ENCODE measurements at regions not wholly inside any gene's neighbourhood (a gene's known extent, or its start where the extent isn't known, plus 50 kb on each side); places are given as distances from the start of the nearest gene placed in this dataset.
"Not testable (repeated sequence)": the region's sequence is repeated elsewhere in the genome, so short reads cannot be mapped to it uniquely, and the experiment has no call there.

- H3K4me1 ChIP-seq (ENCODE audit: control insufficient read depth, extremely low read depth, insufficient read depth, low read length): no peaks in the 10 kb centered on the region
- no peak overlapping the region for H2AFZ ChIP-seq (ENCODE audit: low read length)
- no peak overlapping the region for H3K4me2 ChIP-seq (ENCODE audit: extremely low read depth, insufficient read depth, low read length)
- TF ChIP-seq EZH2 (IDR thresholded peaks at IDR 0.05; ENCODE audit: low read length, missing control alignments) (no peak), CTCF (conservative IDR thresholded peaks at IDR 0.05 in 1 of 2, IDR thresholded peaks at IDR 0.05 in 1 of 2; ENCODE audit: low read depth in 1 of 2, low read length in 2 of 2) (no peak)
- H3K36me3 ChIP-seq (ENCODE audit: control insufficient read depth, insufficient read depth, low read length): no peaks in the 10 kb centered on the region
- DNase-seq (ENCODE audit: low read depth in 2 of 2): no peak
- H3K27me3 ChIP-seq (ENCODE audit: control insufficient read depth, insufficient read depth, low read length): no peaks in the 10 kb centered on the region
- peaks cover 2% of the 10 kb centered on the region for H3K9me3 ChIP-seq (ENCODE audit: control insufficient read depth, insufficient read depth, low read depth, low read length)
- H3K79me2 ChIP-seq (ENCODE audit: control insufficient read depth, insufficient read depth, low read length): no peaks in the 10 kb centered on the region
- no peaks in the 10 kb centered on the region for H4K20me1 ChIP-seq (ENCODE audit: control insufficient read depth, extremely low read depth, insufficient read depth, low read length)
- no peak overlapping the region for H3K4me3 ChIP-seq (replicated peaks in 1 of 4; ENCODE audit: control extremely low read depth in 1 of 4, insufficient read depth in 1 of 4, low read depth in 3 of 4, low read length in 4 of 4)
- H3K9ac ChIP-seq (ENCODE audit: insufficient read depth, low read length): no peak overlapping the region
- no peak overlapping the region for H3K27ac ChIP-seq (ENCODE audit: insufficient read depth, low read length)
Observed at GRCh38 chr13:18233783-18234299, 947.8 kb downstream of the TUBA3C start.

- no peak overlapping the region for H3K27ac ChIP-seq (ENCODE audit: insufficient read depth, low read length)
- H3K9me3 ChIP-seq (ENCODE audit: control insufficient read depth, insufficient read depth, low read depth, low read length): peaks cover 2% of the 10 kb centered on the region
- TF ChIP-seq CTCF (conservative IDR thresholded peaks at IDR 0.05 in 1 of 2, IDR thresholded peaks at IDR 0.05 in 1 of 2; ENCODE audit: low read depth in 1 of 2, low read length in 2 of 2): no peak
- TF ChIP-seq EZH2 (IDR thresholded peaks at IDR 0.05; ENCODE audit: low read length, missing control alignments): no peak
- H4K20me1 ChIP-seq (ENCODE audit: control insufficient read depth, extremely low read depth, insufficient read depth, low read length): no peaks in the 10 kb centered on the region
- no peaks in the 10 kb centered on the region for H3K79me2 ChIP-seq (ENCODE audit: control insufficient read depth, insufficient read depth, low read length)
- H2AFZ ChIP-seq (ENCODE audit: low read length): no peak overlapping the region
- no peak overlapping the region for H3K4me2 ChIP-seq (ENCODE audit: extremely low read depth, insufficient read depth, low read length)
- no peak for DNase-seq (ENCODE audit: low read depth in 2 of 2)
- H3K4me1 ChIP-seq (ENCODE audit: control insufficient read depth, extremely low read depth, insufficient read depth, low read length): no peaks in the 10 kb centered on the region
- H3K27me3 ChIP-seq (ENCODE audit: control insufficient read depth, insufficient read depth, low read length): no peaks in the 10 kb centered on the region
- no peak overlapping the region for H3K4me3 ChIP-seq (replicated peaks in 1 of 4; ENCODE audit: control extremely low read depth in 1 of 4, insufficient read depth in 1 of 4, low read depth in 3 of 4, low read length in 4 of 4)
- H3K9ac ChIP-seq (ENCODE audit: insufficient read depth, low read length): no peak overlapping the region
- no peaks in the 10 kb centered on the region for H3K36me3 ChIP-seq (ENCODE audit: control insufficient read depth, insufficient read depth, low read length)
Observed at GRCh38 chr13:18232994-18233782, 948.4 kb downstream of the TUBA3C start.

GRCh38 chr13:18232298-18232993, 949.2 kb downstream of the TUBA3C start:
- no peaks in the 10 kb centered on the region for H4K20me1 ChIP-seq (ENCODE audit: control insufficient read depth, extremely low read depth, insufficient read depth, low read length)
- H3K9ac ChIP-seq (ENCODE audit: insufficient read depth, low read length): no peak overlapping the region
- no peaks in the 10 kb centered on the region for H3K36me3 ChIP-seq (ENCODE audit: control insufficient read depth, insufficient read depth, low read length)
- no peaks in the 10 kb centered on the region for H3K79me2 ChIP-seq (ENCODE audit: control insufficient read depth, insufficient read depth, low read length)
- no peak for DNase-seq (ENCODE audit: low read depth in 2 of 2)
- H3K27me3 ChIP-seq (ENCODE audit: control insufficient read depth, insufficient read depth, low read length): no peaks in the 10 kb centered on the region
- H3K27ac ChIP-seq (ENCODE audit: insufficient read depth, low read length): no peak overlapping the region
- peaks cover 2% of the 10 kb centered on the region for H3K9me3 ChIP-seq (ENCODE audit: control insufficient read depth, insufficient read depth, low read depth, low read length)
- H2AFZ ChIP-seq (ENCODE audit: low read length): no peak overlapping the region
- no peak for TF ChIP-seq CTCF (conservative IDR thresholded peaks at IDR 0.05 in 1 of 2, IDR thresholded peaks at IDR 0.05 in 1 of 2; ENCODE audit: low read depth in 1 of 2, low read length in 2 of 2)
- TF ChIP-seq EZH2 (IDR thresholded peaks at IDR 0.05; ENCODE audit: low read length, missing control alignments): no peak
- H3K4me2 ChIP-seq (ENCODE audit: extremely low read depth, insufficient read depth, low read length): no peak overlapping the region
- no peak overlapping the region for H3K4me3 ChIP-seq (replicated peaks in 1 of 4; ENCODE audit: control extremely low read depth in 1 of 4, insufficient read depth in 1 of 4, low read depth in 3 of 4, low read length in 4 of 4)
- no peaks in the 10 kb centered on the region for H3K4me1 ChIP-seq (ENCODE audit: control insufficient read depth, extremely low read depth, insufficient read depth, low read length)

GRCh38 chr13:18224411-18224810, 957.2 kb downstream of the TUBA3C start:
- H3K79me2 ChIP-seq (ENCODE audit: control insufficient read depth, insufficient read depth, low read length); H4K20me1 ChIP-seq (ENCODE audit: control insufficient read depth, extremely low read depth, insufficient read depth, low read length); DNase-seq (ENCODE audit: low read depth in 2 of 2); H3K4me3 ChIP-seq (replicated peaks in 1 of 4; ENCODE audit: control extremely low read depth in 1 of 4, insufficient read depth in 1 of 4, low read depth in 3 of 4, low read length in 4 of 4); H3K9me3 ChIP-seq (ENCODE audit: control insufficient read depth, insufficient read depth, low read depth, low read length); H3K4me1 ChIP-seq (ENCODE audit: control insufficient read depth, extremely low read depth, insufficient read depth, low read length); H3K27ac ChIP-seq (ENCODE audit: insufficient read depth, low read length); H3K4me2 ChIP-seq (ENCODE audit: extremely low read depth, insufficient read depth, low read length); H2AFZ ChIP-seq (ENCODE audit: low read length); H3K27me3 ChIP-seq (ENCODE audit: control insufficient read depth, insufficient read depth, low read length); H3K9ac ChIP-seq (ENCODE audit: insufficient read depth, low read length); H3K36me3 ChIP-seq (ENCODE audit: control insufficient read depth, insufficient read depth, low read length): not testable (repeated sequence)
